GM23248 (cell line): ENCODE measurements at regions not wholly inside any gene's neighbourhood (a gene's known extent, or its start where the extent isn't known, plus 50 kb on each side); places are given as distances from the start of the nearest gene placed in this dataset.

Source experiments
- DNase-seq: peaks from one replicate; pipeline ENCODE4 v3.0.0-alpha.2; 2015
- H2AFZ ChIP-seq: fragments of 200-600 bp; sonication (generic); 2 replicates; pipeline ENCODE4 v1.6.1; 2016; ENCODE audit warnings: antibody characterized with exemption
- H3F3A ChIP-seq: fragments of 200-600 bp; sonication (generic); 2 replicates; pipeline ENCODE4 v1.6.1; 2016; ENCODE audit warnings: mild to moderate bottlenecking, antibody characterized with exemption, mixed run types; ENCODE audit not compliant: insufficient read depth
- H3K27ac ChIP-seq: fragments of 200-600 bp; sonication (generic); 2 replicates; pipeline ENCODE4 v1.5.1; 2016; ENCODE audit warnings: mild to moderate bottlenecking
- H3K27me3 ChIP-seq: fragments of 200-600 bp; sonication (generic); replicated peaks from 2 replicates; pipeline ENCODE4 v1.6.1; 2016; ENCODE audit warnings: mild to moderate bottlenecking; ENCODE audit not compliant: insufficient read depth
- H3K36me3 ChIP-seq: fragments of 200-600 bp; sonication (generic); 2 replicates; pipeline ENCODE4 v1.6.1; 2016; ENCODE audit warnings: low read depth, mild to moderate bottlenecking
- H3K4me1 ChIP-seq: fragments of 200-600 bp; sonication (generic); 2 replicates; pipeline ENCODE4 v1.6.1; 2016; ENCODE audit warnings: mild to moderate bottlenecking; ENCODE audit not compliant: insufficient read depth
- H3K4me2 ChIP-seq: fragments of 200-600 bp; sonication (generic); one replicate; pipeline ENCODE4 v1.6.1; 2016; ENCODE audit warnings: mild to moderate bottlenecking; ENCODE audit not compliant: unreplicated experiment
- H3K4me3 ChIP-seq: fragments of 200-600 bp; sonication (generic); 2 replicates; pipeline ENCODE4 v1.5.1; 2016; ENCODE audit warnings: mild to moderate bottlenecking
- H3K79me2 ChIP-seq: fragments of 200-600 bp; sonication (generic); 2 replicates; pipeline ENCODE4 v1.6.1; 2016; ENCODE audit warnings: mild to moderate bottlenecking; ENCODE audit not compliant: insufficient read depth
- H3K9ac ChIP-seq: fragments of 200-600 bp; sonication (generic); 2 replicates; pipeline ENCODE4 v1.6.1; 2016; ENCODE audit warnings: mild to moderate bottlenecking
- H3K9me2 ChIP-seq: fragments of 200-600 bp; sonication (generic); 2 replicates; pipeline ENCODE4 v1.6.1; 2016; ENCODE audit warnings: mixed run types, mild to moderate bottlenecking, moderate library complexity; ENCODE audit not compliant: insufficient read depth
- H3K9me3 ChIP-seq: fragments of 200-600 bp; sonication (generic); one replicate; pipeline ENCODE4 v1.6.1; 2017; ENCODE audit warnings: low read depth
- H4K20me1 ChIP-seq: fragments of 200-600 bp; sonication (generic); 2 replicates; pipeline ENCODE4 v1.6.0; 2016; ENCODE audit not compliant: insufficient read depth
- EZH2 ChIP-seq: fragments of 200-600 bp; sonication (generic); IDR thresholded peaks from 2 replicates; pipeline ENCODE4 v1.6.1; 2018; ENCODE audit warnings: antibody characterized with exemption, mild to moderate bottlenecking; ENCODE audit not compliant: insufficient read depth, poor library complexity, severe bottlenecking
- EZH2phosphoT487 ChIP-seq: fragments of 200-600 bp; sonication (generic); IDR thresholded peaks from 2 replicates; pipeline ENCODE4 v1.6.1; 2018; ENCODE audit warnings: antibody characterized with exemption, moderate library complexity, mild to moderate bottlenecking, low read depth; ENCODE audit not compliant: insufficient read depth
- WGBS, 2 experiments: methylation state at CpG; one replicate each; pipeline ENCODE4 v1.1.6; 2015 to 2017; ENCODE audit warnings: low lambda C conversion rate in 2 of 2, low coverage in 1 of 2; ENCODE audit errors: missing lambda C conversion rate in 2 of 2; 5-methylcytosine and 5-hydroxymethylcytosine counted together
- in situ Hi-C: fragments of 300-500 bp; cut with MboI; formaldehyde crosslinking; loops from 2 replicates; pipeline ENCODE4 v1.15.0; 2020

DNA sequence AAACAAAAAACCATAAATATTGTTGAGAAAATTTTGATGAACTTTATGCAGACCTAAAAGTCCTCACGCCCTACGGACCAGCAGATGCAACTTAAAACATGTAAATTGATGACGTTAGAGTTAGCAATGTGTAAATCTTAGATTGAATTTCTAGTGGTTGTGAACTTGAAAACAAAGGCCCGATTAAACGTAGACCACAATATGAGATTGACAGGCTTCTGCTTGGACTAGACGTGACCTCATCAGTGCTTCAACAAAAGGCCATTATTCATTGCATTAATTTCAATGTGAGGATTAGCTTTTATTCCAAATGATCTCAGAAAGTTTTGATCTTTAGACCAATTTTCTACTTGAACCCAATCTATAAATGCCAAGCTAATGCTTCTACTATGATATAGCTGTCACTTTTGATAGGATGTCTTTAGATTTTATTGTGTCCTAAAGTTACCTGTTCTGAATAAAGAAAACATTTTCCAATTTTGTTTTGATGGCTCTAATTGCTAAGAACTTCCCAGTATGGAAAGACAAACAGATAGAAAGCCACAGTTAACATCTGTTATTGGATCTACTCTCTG lies 55.4 kb upstream of the SPPL2A start:
- TF ChIP-seq EZH2phosphoT487 (no peak), EZH2 (no peak)
- WGBS, 2 experiments = 80 to 85% methylated on average over 6 of the region's 6 CpGs
- peaks cover 8% of the 10 kb centered on the region; the same call in 1 of the 2 replicates for H3K4me1 ChIP-seq

DNA sequence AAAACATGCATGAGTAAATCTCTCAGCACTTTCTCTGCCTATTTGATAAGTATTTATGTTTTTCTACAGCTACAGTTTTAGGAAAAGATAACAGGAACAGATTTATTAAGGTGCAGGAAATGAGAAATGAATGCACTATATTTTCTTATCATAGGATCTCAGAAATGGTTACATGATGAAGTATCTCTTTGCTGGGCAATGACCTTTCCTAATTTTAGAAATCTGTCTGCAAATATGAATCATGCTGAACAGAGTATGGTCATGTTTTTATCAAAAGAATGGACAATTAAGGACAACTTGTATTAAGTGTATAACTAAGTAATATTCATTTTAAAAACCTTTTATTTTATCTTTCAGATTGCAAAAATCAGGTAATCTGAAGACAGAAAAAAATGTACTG lies 53.8 kb upstream of the SPPL2A start:
- H3K27ac ChIP-seq = no peak overlapping the region
- no peak overlapping the region for H3K9ac ChIP-seq
- no peaks in the 10 kb centered on the region for H3K79me2 ChIP-seq
- H3K9me2 ChIP-seq = no peaks in the 10 kb centered on the region
- H3K36me3 ChIP-seq = no peaks in the 10 kb centered on the region
- in situ Hi-C loops = no loop called here
- H4K20me1 ChIP-seq = no peaks in the 10 kb centered on the region
- no peaks in the 10 kb centered on the region for H3F3A ChIP-seq
- peaks cover 8% of the 10 kb centered on the region; the same call in 1 of the 2 replicates for H3K4me1 ChIP-seq
- TF ChIP-seq EZH2 (no peak), EZH2phosphoT487 (no peak)
- no peak overlapping the region for H3K4me2 ChIP-seq
- no peak overlapping the region for H2AFZ ChIP-seq
- DNase-seq = peak; percentile 16
- no peaks in the 10 kb centered on the region for H3K9me3 ChIP-seq
- H3K4me3 ChIP-seq = no peak overlapping the region
- no peaks in the 10 kb centered on the region for H3K27me3 ChIP-seq

More for the DNA sequence above, 55.4 kb upstream of the SPPL2A start:
- Histone ChIP-seq H3K27me3 (no peaks in the 10 kb centered on the region), H3K9me2 (no peaks in the 10 kb centered on the region; the same call in 1 of the 2 replicates), H3K79me2 (no peaks in the 10 kb centered on the region), H4K20me1 (no peaks in the 10 kb centered on the region), H3F3A (no peaks in the 10 kb centered on the region), H3K4me2 (no peak overlapping the region), H3K9ac (no peak overlapping the region), H2AFZ (no peak overlapping the region), H3K9me3 (no peaks in the 10 kb centered on the region), H3K36me3 (no peaks in the 10 kb centered on the region), H3K27ac (no peak overlapping the region), H3K4me3 (no peak overlapping the region)
- no peak for DNase-seq
- in situ Hi-C loops = no loop called here

DNA sequence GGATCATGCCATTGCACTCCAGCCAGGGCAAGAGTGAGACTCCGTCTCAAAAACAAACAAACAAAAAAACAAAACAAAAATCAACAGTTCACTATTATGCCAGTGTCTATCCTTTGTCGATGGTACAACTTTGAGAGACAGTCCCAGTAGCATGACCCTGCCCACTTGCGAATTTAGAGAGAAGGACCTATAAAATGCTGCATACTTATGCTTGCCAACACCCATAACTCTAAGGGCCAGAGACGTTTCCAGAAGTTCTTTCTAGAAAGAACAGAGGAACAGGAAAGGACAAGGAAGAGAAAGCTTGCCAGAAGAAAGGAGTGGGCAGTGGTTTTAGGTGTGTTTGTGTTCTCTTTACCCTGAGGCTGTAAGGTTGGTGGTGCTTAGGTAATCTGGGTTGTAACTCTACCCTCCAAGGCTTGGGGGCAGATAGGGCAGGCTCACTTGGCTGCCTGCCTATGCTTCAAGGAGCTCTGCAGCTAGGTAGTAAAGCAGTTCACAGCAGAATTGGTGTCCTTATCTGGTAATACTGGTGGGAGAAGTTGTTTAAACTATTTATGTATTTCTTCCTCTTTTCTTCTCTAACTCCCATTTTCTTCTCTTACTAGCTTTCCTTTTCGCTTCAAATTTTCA lies 50.6 kb upstream of the SPPL2A start:
- no peaks in the 10 kb centered on the region for H3F3A ChIP-seq
- in situ Hi-C loops = no loop called here

More for the DNA sequence above, 50.6 kb upstream of the SPPL2A start:
- H3K36me3 ChIP-seq = no peaks in the 10 kb centered on the region
- no peaks in the 10 kb centered on the region for H3K9me3 ChIP-seq
- DNase-seq = no peak
- no peaks in the 10 kb centered on the region for H4K20me1 ChIP-seq
- no peaks in the 10 kb centered on the region for H3K79me2 ChIP-seq
- H3K9me2 ChIP-seq = no peaks in the 10 kb centered on the region
- H3K4me3 ChIP-seq = no peak overlapping the region
- no peak overlapping the region for H3K4me2 ChIP-seq
- H3K9ac ChIP-seq = no peak overlapping the region
- TF ChIP-seq EZH2 = no peak
- TF ChIP-seq EZH2phosphoT487 = no peak
- H3K4me1 ChIP-seq = peaks cover 8% of the 10 kb centered on the region; the same call in 1 of the 2 replicates
- H3K27me3 ChIP-seq = no peaks in the 10 kb centered on the region
- H3K27ac ChIP-seq = no peak overlapping the region
- no peak overlapping the region for H2AFZ ChIP-seq
- WGBS, 2 experiments = 60 to 64% methylated on average over 5 of the region's 5 CpGs
